Stimulated activated CD8-positive, alpha-beta memory T cell treated with anti-CD3 and anti-CD28 coated beads, Interleukin-2, amount 100 ng/mL, for 1 hour (primary cell): ENCODE measurements at regions not wholly inside any gene's neighbourhood (a gene's known extent, or its start where the extent isn't known, plus 50 kb on each side); places are given as distances from the start of the nearest gene placed in this dataset.

Experiments used
- DNase-seq, 2 donors: peaks; one replicate each; pipeline ENCODE4 v3.0.0-alpha.2; 2020; ENCODE audit warnings: low read depth in 2 of 2

DNA sequence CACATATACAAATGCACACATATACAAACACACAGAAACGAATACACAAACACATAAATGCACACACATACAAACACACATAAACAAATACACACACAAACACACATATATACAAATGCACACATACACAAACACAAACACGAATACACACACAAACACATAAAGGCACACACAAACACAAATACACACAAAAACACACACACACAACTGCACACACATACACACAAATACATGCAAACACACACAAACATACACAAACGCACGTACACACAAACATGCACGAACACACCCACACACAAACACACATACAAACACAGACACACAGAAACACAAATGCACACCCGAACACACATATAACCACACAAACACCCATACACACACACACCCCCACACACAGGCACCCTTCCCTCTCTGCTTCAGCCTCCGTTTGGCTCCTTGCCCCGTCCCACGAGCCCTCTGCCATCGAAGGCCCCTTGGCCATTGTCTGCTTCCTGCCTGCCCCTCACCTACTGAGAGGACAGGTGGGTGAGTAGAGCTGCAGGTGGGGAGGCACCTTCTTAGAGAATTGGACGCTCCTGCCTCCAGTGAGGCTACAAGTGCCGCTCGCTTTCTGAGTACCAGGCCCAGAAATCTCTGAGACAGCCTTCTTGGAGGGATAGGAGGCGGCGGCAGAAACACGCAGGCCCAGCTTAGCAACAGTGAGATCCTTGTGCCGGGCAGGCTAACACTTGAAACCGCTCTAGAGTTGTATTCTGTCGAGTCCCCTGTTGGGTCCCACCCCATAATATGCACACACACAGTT is 331.2 kb downstream of the FOXL1 start:
- DNase-seq, result no peak

DNA sequence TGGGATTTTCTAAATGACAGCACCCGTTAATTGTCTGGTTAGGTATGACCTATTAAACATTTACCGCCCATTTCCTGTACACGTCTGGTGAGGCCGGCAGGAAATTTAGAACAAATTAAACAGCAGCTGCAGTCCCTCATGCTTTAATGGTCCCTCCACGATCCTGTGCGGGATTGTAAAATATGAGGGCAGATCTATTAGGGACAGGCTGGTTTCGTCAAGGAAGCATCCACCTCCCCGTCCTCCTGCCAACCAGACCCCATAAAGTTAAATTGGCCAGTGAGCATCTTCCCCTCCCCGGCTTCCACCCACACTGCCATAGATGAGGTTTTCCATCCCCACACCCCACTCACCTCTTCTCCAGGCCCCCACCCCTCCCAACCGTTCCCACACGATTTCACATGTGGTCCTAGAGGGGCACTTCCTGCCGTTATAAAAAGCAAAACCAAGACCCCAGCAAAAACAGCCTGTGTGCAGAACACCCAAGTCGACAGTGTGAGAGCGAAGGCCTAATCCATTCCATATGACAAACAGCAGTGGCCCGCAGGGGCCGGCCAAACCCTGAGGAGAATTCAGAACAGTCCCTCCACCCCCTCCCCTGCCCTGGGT is 331.9 kb downstream of the FOXL1 start:
- DNase-seq, result no peak

DNA sequence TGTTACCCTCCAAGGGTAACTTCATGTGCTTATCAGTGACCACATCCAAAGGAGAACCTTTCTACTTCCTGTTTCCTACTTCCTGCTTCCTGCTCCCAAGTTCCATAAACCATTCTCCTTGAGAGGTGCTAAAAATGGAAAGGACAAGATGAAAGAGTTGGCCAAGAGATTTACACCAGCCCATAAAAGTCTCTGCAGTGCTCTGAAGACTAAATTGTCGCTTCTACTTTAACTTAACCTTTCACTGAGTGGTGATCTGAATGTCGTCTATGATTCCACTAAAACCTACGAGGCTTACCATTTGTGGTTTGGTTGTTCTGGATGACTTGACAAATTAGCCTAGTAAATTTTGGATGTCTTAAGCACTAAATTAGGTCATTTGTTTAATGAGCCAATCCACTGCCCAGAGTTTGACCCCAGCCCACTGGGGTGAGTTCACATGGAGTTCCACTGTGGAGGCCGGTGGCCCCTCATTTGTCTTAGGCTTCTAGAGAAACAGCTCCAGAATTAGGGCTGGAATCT is 333.1 kb downstream of the FOXL1 start:
- DNase-seq, result no peak

DNA sequence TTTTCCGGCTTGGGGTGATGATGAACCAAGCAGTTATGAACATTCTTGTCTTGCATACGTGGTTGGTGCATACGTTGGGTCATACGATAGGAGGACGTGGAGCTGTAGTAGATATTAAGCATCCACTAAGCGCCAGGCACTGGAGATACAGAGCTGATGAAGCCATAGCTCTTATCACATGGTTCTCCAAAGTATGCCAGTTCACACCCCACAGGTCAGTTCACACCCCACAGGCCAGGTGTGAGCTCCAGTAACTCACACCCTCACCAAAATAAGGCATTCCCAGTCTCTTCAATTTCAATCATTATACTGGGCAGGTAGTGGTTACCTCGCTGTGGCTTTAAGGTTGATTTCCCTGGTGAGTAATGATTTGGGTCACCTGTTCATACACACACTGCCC is 335.5 kb downstream of the FOXL1 start:
- no peak for DNase-seq

DNA sequence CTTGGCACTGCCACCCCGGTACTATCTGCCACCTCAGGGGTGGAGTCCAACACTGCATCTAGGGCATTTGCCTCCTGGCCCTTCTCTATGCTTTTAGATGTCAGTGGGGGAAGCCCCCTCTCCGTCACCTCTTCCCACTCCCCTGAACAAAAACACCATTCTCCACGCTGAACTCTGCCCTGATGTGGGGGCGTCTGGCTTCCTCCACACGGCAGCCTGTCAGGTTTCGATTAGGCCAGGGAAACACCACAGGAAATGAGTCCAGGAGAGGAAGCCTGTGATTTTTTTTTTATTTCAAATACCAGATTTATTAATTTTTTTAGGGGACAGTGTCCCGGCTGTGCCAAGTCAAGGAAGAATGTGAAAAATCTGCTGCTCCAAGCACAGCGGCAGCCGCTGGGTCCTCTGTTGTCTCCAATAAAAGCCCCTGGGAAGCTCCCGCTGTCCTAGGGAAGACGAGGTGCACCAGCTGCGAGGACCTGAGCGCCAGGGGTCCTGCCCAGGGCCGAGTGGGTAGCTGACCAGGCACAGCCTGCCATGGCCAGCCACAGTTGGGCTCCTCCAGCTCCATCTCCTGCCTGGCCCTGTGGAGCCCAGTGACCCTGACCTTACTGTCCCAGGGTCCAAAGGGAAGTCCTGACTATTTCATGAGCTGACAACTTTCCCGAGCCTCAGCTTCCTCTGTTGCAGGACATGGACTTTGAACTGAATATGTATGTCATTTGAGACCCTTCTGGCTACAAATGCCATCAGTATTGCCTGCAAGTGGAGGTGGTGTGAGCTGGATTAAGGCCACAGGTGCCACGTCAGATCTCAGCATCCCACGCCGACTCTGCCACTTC is 336.7 kb downstream of the FOXL1 start:
- no peak for DNase-seq

DNA sequence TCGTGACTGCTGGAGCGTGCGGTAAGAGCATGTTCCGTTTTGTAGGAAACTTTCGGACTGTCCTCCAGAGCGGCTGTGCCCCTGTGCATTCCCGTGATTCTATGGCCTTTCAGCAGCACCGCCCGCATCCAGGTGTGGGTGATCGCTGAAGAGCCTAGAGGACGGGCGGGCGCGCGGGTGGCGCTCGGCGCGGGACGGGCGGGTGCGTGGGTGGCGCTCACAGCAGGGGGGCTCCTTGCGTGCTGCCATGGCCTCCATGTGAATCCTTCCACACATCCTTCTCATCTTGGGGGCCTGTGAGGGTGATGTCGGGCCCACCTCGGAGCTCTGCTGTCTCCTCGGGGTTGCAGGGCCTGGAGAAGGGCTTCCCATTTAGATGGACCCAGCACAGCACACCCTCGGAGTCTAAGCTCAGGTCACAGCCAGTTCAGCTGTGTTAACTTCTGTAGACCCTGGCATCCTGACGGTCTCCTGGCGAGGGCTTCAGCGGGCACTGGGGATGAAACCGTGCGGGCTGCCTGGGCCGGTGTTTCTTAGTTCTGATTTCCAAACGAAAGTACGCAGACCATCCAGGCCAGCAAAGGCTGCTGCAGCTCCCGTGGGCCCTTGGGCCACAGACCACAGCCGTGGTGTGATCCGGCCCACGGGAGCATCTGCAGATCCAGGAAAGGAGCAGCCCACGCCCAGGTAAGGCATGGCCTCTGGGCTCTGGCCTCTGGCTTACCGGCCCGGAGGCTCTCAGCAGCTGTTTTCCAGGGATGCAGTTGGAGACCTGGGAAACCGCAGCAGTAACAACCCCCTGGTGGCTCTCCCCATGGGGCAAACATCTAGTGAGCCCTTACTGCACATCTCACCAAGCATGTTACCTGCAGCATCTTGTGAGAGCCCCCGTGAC is 339.4 kb downstream of the FOXL1 start:
- no peak for DNase-seq

DNA sequence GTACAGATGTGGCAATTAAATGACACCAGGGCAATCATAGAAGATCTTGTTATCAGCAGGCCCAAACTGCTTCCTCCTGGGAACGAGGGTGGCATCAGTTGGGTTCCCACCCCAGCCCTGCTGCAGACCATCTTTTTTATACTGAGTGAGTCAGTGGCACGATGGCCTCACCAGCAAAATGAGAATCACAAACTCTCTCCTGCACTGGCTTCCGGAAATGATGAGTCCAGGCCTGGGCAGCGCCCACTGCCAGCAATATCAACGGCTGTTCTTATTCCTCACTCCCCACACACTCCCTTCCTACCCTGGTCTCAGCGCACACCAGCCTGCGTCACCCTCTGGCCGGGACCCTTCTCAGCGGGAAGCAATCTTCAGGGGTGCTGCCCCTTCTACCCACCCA is 340.3 kb downstream of the FOXL1 start:
- no peak for DNase-seq

DNA sequence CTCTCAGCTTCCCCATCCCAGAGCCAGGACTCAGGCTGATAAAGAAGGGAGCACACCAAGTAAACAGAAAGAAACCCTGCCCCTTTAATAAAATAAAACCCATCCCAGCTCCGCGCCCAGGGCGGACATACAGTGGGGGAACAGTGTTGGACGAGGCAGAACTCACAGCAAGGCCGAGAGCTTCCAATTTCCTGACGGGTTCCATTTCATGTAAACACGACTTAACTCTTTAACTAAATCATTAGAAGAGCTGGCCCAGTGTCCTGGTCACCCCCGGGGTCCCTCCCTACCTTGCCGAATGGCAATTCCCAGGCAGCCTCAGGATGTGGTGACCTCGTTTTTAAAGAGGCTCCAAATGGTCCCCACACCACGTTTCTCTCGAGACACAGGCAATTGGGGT is 340.7 kb downstream of the FOXL1 start:
- DNase-seq, result no peak

DNA sequence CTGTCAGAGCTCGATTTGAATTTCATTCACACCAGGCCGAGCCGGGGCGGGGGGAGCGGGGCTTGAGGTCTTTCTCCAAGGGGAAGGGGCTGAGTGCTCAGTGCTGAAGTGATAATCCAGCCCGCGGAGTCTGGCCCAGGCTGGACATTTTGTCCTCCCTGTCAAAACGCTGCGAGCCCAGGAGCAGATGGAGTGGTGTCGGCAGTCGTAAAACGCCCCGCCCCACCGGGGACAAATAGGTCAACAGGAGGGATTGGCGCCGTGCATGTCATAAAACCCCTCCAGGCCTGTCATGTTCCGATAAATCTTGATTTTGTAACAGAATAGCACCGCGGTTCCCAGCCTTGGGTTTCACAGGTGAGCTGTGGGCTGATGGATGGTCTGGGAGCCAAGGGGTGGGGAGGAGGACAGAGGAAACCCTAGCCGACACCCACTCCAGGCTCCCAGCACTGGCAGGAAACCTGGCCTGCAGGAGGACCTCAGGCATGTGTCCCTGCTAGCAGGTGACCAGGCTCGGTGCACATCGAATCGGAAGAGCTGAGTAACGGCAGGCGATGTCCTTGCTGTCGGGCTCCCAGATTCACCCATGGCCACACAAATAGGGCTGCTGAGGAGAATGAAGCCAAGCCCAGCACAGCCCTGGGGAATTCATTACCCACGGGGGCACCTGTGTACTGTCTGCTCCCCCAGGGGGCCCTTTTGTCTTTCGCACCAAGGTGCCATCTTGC is 341.4 kb downstream of the FOXL1 start:
- DNase-seq, result no peak

DNA sequence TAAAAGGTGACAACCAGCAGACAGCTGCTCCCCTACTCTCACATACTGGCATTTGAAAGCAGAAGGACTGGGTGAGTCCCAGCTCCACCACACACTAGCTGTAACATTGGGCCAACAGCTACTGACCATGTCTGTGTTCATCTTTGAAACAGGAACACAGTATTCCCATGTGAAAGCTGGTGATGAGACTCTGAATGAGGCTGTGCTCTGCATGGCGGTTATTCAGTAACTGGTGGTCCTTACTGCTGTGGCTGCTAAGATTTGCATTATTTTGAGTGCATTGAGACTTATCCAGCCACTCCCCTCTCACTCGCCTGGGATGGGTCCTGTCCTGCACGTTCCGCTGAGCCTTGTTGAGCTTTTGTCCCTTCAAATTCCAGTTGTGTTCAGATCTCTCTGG is 342.9 kb downstream of the FOXL1 start:
- DNase-seq, result no peak

DNA sequence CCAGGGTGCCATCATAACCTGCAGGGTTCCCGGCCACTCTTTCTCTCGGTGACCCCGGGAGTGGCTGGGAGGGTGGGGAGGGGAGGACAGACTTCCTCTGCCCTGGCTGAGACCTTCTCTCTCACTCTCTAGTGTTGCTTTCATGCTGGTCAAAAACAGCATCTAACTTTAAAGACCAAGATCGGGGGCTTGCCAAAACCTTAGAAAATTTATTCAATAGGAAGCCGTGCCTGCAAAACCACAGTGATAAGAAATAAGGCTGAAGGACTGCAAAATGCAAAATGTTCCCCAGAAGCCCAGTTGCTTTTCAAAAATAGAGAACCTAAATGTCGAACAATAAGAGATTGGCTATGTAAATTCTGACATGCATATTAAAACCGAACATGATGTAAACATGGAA is 344.0 kb downstream of the FOXL1 start:
- DNase-seq, result no peak

DNA sequence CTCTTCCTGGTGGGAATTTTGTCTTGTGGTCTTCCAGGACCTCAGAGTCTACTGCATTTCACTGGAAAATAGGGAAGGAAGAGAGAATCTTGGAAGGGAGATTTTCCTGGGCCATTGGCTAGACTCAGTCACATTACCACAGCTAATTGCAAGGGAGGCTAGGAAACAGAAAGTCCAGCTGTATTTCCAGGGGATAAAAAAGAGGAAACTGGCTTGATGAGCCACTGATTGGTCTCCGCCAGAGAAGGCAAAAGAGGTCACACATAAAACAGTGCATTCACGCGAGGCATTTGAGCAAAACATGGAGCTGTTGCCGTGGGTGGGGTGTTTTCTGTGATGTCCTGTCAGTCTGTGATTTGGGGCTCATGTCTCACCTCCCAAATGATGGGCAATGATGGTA is 345.3 kb downstream of the FOXL1 start:
- DNase-seq, result no peak

DNA sequence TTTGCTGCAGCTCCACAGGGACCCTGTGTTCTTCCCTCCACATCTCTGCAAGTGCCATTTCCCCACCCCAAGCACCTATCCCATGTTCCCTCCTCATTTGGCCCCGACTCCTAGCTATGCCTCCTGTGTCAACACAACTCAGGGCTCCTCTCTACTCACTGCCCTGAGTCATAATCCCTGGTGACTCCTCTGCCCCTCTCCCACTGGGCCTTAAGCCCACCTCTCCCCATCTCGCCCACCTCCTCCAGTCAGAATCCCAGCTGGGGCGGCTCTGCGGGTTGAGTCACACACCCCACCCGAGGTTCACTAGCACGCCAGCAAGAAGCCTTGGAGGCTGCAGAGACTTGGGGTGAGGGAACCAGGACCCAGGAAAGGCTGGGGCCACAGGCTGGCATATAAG is 346.2 kb downstream of the FOXL1 start:
- DNase-seq, result no peak

DNA sequence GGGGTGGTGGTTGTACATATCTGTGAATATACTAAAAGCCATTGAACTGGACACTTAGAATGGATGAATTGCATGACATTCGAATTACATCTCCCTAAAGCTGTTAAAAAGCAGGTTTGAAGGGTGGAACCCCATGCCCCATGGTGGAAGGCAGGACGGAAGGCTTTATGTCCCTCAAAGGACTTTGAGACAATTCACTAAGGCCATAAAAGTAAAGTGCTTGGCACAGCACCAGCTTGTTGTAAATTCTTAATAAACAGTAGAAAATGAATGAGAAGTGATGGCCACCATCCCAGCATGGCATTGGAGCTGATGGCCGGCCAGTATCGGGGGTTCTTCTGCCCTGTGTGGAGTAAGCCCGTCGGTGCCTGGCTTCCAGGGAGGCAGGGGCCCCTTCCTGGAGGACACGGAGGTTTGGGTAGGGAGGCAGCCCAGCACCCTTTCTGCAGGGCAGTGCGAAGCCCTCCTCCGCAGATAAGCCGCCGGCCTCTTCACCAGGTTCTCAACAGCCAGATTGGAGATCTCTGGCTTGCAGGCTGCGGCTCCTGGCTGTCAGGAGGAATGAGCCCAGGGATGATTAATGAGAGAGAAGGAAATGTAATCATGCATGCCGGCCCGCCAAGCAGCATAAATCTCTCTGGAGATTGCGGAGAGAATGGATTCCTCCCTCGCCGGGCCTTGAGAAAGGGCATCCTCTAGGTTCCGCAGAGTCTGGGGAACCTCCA is 346.9 kb downstream of the FOXL1 start:
- DNase-seq, result no peak

DNA sequence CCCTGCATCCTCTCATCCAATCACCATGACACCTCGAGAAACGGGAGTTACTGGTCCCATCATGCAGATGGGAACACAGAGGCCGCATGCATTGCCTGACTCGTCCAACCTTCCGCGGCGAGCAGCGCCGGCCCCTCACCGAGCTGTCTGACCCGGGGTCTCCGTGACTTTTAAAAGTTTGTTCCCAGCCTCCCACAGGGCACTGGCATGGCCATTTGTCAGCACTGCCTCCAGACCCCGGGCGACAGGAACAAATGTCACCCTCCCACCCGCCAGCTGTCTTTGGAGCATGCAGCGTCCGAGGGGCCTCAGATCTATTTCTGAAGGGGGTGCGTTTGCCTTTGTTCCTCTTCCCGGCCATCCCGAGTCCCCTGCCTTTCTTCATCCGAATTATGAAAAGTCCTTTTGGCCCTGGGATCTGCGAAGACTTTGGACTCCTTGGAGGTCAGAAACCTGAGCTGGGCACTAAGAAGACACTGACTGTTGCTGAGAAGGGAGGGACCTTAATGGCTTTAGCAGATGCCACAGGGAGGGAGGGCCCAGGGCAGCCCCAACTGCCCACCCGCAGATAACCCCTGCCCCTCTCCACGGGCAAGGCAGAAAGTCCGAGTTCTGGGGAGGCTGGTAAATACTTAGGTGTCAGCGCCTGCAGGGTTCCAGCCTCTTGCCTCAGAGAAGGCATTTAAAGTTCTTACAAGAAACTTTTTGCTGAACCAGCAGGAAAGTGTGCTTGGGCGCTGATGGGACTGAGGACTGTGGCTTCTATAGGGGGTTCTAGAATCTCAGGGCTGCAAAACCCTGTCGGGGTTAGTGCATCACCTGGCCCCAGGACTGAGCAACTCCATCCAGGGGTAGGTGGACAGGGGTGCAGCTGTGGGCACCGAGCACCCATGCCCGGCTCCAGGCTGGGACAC is 348.1 kb downstream of the FOXL1 start:
- no peak for DNase-seq

DNA sequence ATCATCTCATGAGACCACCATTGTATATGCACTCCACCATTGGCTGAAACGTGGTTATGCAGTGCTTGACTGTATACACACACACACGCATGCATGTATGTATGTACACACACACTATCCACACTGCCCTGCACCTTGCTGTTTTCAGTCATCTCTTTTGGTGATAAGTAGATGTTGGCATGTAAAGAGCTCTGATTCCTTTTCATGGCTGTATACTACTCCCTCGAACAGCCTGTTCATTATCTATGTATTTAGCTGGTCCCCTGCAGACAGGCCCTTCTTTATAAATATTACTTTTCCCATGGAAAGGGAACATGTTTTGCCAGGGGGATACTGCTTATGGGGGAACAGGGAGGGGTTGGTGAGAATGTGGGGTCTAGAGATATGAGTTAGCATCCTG is 349.4 kb downstream of the FOXL1 start:
- DNase-seq, result no peak

DNA sequence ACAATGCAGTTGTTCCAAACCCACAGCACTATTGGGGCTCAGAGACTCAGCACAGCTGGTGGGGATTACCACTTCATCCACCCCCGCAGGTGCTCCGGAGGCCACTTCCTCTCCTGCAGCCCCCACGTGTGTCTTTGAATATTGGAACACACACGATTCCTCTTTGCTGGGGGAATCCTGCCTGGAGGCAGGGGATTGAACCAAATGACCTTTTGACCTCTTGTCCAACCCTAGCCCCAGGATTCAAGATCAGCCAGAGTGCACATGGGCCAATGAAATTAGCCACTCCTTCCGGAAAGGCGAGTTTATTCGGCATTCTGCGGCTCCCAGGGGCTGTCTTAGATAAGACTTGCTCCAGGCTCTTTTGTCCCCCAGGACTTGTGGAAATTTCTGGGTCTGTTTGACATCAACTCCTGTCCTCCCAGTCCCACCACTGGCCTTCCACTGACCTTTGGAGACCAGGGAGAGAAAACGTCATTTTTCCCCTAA is 350.2 kb downstream of the FOXL1 start:
- DNase-seq, result no peak

DNA sequence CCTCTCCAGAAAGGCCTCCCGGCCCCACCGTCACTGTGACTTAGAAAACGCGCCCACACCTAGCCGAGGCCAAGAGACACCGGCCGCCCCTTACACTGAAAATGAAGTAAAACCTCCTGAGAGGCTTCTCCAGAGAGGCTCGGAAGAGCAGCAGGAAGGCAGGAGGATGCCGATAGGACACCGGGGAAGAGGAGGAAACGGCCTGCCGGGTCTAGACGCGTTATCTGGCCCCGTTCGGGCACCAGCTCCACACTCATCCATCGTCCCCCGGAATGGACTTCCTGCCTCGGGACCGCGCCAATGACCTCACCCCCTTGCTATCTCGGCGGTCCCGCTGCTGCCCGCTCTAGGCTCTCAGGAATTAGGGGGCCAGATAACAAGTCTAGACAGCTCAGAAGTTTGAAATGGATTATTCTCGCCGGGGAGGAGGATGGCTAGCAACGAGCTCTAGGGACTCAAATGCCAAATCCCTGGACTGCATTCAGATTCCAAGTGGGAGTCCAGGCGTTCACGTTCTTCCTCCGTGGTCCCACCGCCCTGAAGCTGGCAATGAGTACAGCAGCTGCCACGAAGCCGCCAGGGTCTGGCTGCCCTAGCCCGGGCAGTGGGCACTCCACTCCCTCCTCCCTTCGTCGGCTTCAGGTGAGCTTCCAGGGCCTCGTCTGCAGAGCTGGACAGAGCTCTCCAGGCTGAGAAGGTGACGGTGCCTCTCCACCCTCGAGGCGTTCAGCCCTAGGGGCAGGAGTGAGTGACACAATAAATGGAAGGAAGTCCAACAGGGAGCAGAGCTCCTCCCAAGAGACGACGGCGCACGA is 350.9 kb downstream of the FOXL1 start:
- no peak for DNase-seq
